T-helper 17 cell (primary cell): ENCODE measurements at regions not wholly inside any gene's neighbourhood (a gene's known extent, or its start where the extent isn't known, plus 50 kb on each side); places are given as distances from the start of the nearest gene placed in this dataset.

Experiments used
- ATAC-seq: fragments of 150-1000 bp; cut with Tn5 transposase; 2 replicates; pipeline ENCODE4 v1.10.0; 2021; ENCODE audit warnings: mild to moderate bottlenecking, moderate library complexity
- DNase-seq, 3 donors: peaks; one replicate each; pipeline versions ENCODE4 v3.0.0 to v3.0.0-alpha.2; 2020 to 2021
- H3K9me3 ChIP-seq: one replicate; pipeline ENCODE4 v1.7.0; 2013; ENCODE audit warnings: low read length, mild to moderate bottlenecking; ENCODE audit not compliant: control insufficient read depth, poor library complexity, severe bottlenecking
- H3K27ac Mint-ChIP-seq: one replicate; pipeline ENCODE4 v1.8.0; 2022; ENCODE audit warnings: mild to moderate bottlenecking, moderate library complexity, mixed read lengths
- H3K27me3 Mint-ChIP-seq: one replicate; pipeline ENCODE4 v1.8.0; 2022; ENCODE audit warnings: mixed read lengths
- H3K36me3 Mint-ChIP-seq: one replicate; pipeline ENCODE4 v1.8.0; 2022; ENCODE audit warnings: low read depth, mixed read lengths
- H3K4me1 Mint-ChIP-seq: one replicate; pipeline ENCODE4 v1.8.0; 2022; ENCODE audit warnings: mild to moderate bottlenecking, mixed read lengths
- H3K4me3 Mint-ChIP-seq: one replicate; pipeline ENCODE4 v1.8.0; 2022; ENCODE audit warnings: mild to moderate bottlenecking, moderate library complexity, mixed read lengths

DNA sequence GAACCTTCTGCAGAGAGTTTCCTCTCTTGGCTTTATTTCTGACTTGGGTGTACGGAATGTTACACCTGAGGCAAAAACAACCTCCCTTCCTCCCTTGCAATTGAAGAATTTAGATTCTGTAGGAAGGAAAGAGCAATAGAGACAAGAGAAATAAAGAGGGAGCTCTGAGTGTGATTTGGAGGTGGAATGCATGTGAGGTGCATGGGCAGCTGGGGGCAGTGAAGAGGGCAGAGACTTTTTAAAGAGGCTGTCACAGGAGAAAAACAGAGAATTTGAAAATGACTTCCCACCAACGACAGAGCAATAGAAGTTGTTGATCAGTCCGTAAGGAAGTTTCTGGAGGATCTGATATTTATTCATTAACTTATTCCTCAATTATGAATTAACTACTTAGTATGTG lies 172.0 kb upstream of the B3GALT2 start:
- Mint-ChIP-seq H3K27ac (no peak overlapping the region), H3K4me3 (no peak overlapping the region), H3K4me1 (peaks cover 5% of the 10 kb centered on the region), H3K27me3 (no peaks in the 10 kb centered on the region), H3K36me3 (peaks cover 2% of the 10 kb centered on the region)
- no peaks in the 10 kb centered on the region for H3K9me3 ChIP-seq
- DNase-seq (no peak), ATAC-seq (no peak)

DNA sequence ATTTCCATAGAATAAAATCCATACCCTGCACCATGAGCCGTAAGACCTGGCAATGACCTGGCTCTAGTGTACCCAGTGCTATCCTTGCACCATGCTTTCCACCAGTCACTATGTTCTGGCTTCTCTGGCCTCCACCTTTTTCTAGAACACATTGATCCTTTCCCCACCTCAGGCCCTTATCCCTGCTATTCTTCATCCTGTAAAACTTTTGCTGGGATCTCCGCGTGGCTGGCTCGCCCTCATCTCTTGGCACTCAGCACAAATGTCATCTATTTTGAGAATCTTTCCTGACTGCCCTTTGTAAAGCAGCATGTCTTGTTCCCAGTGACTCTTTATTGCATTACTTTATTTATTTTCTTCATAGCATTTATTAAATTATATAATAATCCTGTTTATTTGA lies 169.8 kb upstream of the B3GALT2 start:
- DNase-seq, result no peak
- Mint-ChIP-seq H3K4me3 (no peak overlapping the region), H3K36me3 (peaks cover 3% of the 10 kb centered on the region), H3K4me1 (peaks cover 5% of the 10 kb centered on the region), H3K27me3 (no peaks in the 10 kb centered on the region), H3K27ac (no peak overlapping the region)
- no peaks in the 10 kb centered on the region for H3K9me3 ChIP-seq
- ATAC-seq, result no peak

DNA sequence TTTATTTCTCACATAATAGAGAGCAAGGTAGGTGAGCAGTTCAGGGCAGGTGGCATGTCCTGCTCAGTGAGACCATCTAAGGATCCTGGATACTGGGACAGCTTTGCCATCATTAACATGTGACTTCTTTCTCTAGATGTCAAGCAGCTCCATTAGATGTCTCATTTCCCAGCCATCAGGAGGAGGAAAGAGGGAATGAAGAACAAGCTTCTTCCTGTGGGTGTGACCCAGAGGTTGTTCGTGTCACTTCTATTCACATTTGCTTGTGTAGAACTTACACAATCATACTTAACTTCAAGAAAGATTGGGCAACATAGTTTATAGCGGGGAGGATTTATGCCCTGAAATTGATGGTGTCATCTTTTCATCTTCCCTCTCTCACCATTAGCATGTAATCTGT lies 169.2 kb upstream of the B3GALT2 start:
- ATAC-seq (no peak), DNase-seq (no peak)
- H3K36me3 Mint-ChIP-seq, result peaks cover 3% of the 10 kb centered on the region
- peaks cover 5% of the 10 kb centered on the region for H3K4me1 Mint-ChIP-seq
- H3K27ac Mint-ChIP-seq, result no peak overlapping the region
- no peak overlapping the region for H3K4me3 Mint-ChIP-seq
- no peaks in the 10 kb centered on the region for H3K9me3 ChIP-seq
- H3K27me3 Mint-ChIP-seq, result no peaks in the 10 kb centered on the region

DNA sequence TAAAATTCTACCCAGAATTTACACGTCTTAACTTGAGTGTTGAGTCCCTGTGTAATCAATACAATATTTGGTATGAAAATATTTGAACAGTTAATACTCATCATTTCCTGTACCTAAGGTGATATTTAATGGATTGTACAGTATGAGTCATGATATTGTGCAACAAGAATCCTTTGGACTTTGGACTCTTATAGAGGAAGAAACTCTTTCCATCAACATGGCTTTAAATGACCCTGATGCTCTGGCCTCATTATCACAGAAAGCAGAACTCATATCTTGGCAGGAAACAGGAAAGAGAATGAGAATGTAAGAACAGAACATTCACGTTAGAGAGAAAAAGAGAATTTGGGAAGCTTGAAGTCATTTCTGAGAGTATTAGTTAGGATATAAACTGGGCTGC lies 168.8 kb upstream of the B3GALT2 start:
- peaks cover 3% of the 10 kb centered on the region for H3K36me3 Mint-ChIP-seq
- H3K4me1 Mint-ChIP-seq, result peaks cover 5% of the 10 kb centered on the region
- H3K27ac Mint-ChIP-seq, result no peak overlapping the region
- H3K9me3 ChIP-seq, result no peaks in the 10 kb centered on the region
- H3K27me3 Mint-ChIP-seq, result no peaks in the 10 kb centered on the region
- no peak overlapping the region for H3K4me3 Mint-ChIP-seq
- no peak for DNase-seq
- no peak for ATAC-seq

DNA sequence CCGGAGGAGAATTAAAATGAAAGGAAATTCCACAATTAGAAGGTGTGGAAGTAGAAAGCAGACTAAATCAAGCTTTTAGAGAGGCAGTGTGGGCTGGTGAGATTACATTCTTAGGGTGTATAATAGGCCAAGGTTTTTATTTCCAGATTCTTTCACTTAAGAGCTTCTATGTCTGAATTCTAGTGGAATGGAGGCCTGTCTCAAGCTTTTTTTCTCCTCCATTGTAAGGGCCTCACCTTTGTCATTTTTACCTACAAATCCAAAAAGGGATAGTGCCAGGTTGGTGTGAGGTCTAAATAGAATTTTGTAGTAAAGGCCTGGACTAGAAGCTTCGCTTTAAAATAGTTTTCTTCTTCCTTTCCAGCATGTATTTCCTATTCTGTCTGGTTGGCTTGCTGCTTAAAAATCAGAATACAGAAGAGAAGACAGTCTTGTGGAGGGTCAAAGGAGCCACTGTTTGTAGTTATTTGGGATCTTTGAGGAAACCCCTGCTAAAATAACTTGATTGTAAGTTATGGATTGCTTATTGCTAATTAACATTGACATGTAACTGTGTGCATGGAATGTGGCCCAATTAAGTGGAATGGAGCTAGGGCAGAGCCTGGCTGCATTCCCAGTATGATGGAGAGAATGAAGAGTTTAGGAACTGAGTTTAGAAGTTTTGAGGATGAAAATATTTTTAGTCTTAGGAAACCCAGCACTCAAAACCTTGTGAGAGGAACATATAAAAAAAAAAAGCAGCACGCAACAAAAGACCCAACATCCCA lies 162.5 kb upstream of the B3GALT2 start:
- H3K4me1 Mint-ChIP-seq, result no peaks in the 10 kb centered on the region
- DNase-seq (no peak), ATAC-seq (no peak)
- no peak overlapping the region for H3K27ac Mint-ChIP-seq
- H3K4me3 Mint-ChIP-seq, result no peak overlapping the region
- no peaks in the 10 kb centered on the region for H3K9me3 ChIP-seq
- no peaks in the 10 kb centered on the region for H3K27me3 Mint-ChIP-seq
- H3K36me3 Mint-ChIP-seq, result peaks cover 5% of the 10 kb centered on the region

DNA sequence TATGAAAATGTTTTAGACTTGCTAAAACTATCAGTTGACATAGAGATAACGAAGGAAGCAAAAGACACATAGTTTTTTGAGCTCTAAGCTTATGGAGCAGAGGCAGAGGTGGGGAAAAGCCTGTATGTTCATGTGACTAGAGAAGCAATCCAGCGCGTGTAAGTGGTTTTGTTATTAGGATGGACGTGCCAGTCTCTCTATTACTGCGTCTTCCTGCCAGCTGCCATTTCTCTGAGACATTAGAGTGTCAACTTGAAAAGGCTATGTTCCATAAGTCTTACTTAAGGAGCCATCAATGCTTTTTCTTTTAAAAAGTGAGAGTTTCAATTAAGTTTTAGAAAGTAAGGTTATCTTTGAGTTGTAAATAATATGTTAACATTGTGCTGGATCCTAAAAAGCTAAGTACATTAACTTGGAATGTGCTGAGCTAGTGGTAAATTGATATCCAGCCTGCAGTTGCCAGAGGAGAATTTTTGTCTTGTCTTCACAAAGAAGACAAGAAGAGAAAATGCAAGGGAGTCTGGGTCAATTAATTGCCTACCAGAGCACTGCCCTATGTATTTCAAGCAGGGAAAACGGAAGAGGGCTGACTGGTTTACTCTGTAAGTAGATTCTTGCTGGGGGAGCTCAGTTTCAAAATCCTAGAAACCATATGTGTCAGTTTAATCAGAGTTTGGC lies 161.8 kb upstream of the B3GALT2 start:
- no peaks in the 10 kb centered on the region for H3K4me1 Mint-ChIP-seq

DNA sequence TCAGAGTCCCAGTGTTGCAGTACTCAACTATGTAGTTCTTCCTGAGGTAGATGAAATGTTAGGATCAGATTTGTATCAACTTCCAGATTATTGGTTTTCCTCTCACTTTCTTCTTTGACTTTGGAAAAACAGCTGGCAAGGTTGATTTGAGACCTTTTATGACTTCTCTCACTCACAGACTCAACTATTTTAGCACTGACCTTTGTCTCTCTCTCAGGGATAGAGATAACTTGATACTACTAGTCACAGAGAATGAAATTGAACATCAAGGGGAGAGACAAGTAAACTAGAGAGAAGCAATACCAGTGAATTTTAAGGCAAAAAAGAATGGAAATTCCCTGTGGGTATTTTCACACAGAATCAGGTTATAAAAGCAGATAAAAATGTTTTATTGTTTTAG lies 159.7 kb upstream of the B3GALT2 start:
- no peaks in the 10 kb centered on the region for H3K27me3 Mint-ChIP-seq
- H3K9me3 ChIP-seq, result no peaks in the 10 kb centered on the region
- no peak for DNase-seq
- no peaks in the 10 kb centered on the region for H3K4me1 Mint-ChIP-seq
- H3K36me3 Mint-ChIP-seq, result peaks cover 2% of the 10 kb centered on the region
- no peak for ATAC-seq
- H3K27ac Mint-ChIP-seq, result no peak overlapping the region
- H3K4me3 Mint-ChIP-seq, result no peak overlapping the region

More for the DNA sequence above, 161.8 kb upstream of the B3GALT2 start:
- H3K9me3 ChIP-seq, result no peaks in the 10 kb centered on the region
- H3K27me3 Mint-ChIP-seq, result no peaks in the 10 kb centered on the region
- H3K27ac Mint-ChIP-seq, result no peak overlapping the region
- ATAC-seq (no peak), DNase-seq (no peak)
- peaks cover 2% of the 10 kb centered on the region for H3K36me3 Mint-ChIP-seq
- no peak overlapping the region for H3K4me3 Mint-ChIP-seq

DNA sequence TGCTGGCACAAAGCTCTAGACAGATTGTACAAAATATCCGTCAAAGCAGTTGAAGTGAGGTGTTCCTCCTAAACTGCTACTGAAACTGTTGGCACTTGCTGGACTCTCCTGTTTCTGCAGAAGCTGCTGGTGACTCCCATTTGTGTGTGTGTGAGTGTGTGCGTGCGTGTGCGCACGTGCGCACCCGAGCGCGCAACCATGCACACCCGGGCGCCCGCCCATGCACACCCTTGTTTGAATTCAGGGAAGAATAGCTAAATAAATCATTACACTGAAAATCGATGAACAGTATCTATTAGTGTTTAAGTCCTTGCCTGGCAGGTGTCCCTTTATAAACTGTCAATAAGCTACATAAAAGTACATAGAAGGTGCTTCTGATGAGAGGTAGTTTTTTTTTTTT lies 156.4 kb upstream of the B3GALT2 start:
- no peak overlapping the region for H3K4me3 Mint-ChIP-seq
- H3K36me3 Mint-ChIP-seq, result peaks cover 2% of the 10 kb centered on the region
- DNase-seq (no peak), ATAC-seq (no peak)
- H3K4me1 Mint-ChIP-seq, result no peaks in the 10 kb centered on the region
- no peaks in the 10 kb centered on the region for H3K9me3 ChIP-seq
- no peak overlapping the region for H3K27ac Mint-ChIP-seq
- H3K27me3 Mint-ChIP-seq, result no peaks in the 10 kb centered on the region

DNA sequence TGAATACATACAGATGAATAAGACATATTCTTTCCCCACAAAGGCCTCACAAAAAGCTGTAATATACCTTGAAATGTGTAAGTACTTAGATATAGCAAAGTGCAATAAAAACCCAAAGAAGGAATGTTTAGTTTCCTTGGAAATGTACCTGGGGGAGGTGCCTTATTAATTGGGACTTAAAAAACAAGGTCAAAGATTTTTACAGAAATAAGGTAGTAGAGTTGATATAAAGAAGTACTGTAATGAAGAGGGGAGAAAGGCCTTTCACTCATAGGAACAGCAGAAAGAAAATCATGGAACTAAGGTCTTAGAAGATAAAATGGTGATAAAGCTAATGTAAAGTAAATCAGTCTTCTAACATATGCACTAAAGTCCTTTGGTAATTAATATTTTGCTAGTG lies 153.9 kb upstream of the B3GALT2 start:
- no peak overlapping the region for H3K27ac Mint-ChIP-seq
- H3K9me3 ChIP-seq, result no peaks in the 10 kb centered on the region
- H3K4me1 Mint-ChIP-seq, result no peaks in the 10 kb centered on the region
- H3K4me3 Mint-ChIP-seq, result no peak overlapping the region
- ATAC-seq (no peak), DNase-seq (no peak)
- H3K27me3 Mint-ChIP-seq, result no peaks in the 10 kb centered on the region
- no peaks in the 10 kb centered on the region for H3K36me3 Mint-ChIP-seq

DNA sequence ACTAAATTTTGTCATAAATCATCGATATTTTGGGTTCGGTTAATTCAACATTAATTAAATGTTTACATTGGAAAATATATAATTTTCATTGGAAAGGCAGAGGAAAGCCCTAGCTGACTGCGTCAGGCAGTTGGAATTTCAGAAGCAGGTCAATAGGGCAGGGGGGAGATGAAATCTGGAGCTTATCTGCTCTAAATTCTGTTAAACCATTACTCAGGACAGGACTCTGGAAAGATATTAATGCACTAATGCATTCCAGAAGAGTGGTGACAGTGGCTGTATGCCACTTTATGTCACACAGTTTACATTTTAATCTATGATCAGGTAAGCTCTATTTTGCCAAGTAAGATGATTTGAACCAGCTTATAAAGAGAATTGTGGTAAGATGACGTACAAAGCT lies 153.0 kb upstream of the B3GALT2 start:
- no peak overlapping the region for H3K4me3 Mint-ChIP-seq
- H3K36me3 Mint-ChIP-seq, result no peaks in the 10 kb centered on the region
- DNase-seq (no peak), ATAC-seq (no peak)
- H3K4me1 Mint-ChIP-seq, result no peaks in the 10 kb centered on the region
- H3K27ac Mint-ChIP-seq, result no peak overlapping the region
- H3K9me3 ChIP-seq, result no peaks in the 10 kb centered on the region
- no peaks in the 10 kb centered on the region for H3K27me3 Mint-ChIP-seq

DNA sequence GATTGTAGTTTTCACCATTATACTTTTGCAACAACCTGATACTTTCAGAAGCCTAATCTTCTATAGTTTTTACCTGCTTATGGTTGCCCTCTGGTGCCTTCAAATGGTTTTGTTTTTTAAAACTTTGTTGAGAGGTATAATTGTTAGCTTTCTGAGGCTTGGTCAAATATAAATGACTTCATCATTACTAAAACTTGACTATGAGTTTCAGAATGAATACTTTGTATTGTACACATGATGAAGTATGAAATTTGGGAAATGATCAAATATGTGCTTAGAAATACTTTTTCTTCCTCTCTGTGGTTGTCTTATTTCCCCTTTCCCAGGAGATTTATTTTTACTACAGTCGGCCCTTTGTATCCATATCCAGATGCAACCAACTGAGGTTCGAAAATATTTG lies 151.8 kb upstream of the B3GALT2 start:
- no peak for DNase-seq

DNA sequence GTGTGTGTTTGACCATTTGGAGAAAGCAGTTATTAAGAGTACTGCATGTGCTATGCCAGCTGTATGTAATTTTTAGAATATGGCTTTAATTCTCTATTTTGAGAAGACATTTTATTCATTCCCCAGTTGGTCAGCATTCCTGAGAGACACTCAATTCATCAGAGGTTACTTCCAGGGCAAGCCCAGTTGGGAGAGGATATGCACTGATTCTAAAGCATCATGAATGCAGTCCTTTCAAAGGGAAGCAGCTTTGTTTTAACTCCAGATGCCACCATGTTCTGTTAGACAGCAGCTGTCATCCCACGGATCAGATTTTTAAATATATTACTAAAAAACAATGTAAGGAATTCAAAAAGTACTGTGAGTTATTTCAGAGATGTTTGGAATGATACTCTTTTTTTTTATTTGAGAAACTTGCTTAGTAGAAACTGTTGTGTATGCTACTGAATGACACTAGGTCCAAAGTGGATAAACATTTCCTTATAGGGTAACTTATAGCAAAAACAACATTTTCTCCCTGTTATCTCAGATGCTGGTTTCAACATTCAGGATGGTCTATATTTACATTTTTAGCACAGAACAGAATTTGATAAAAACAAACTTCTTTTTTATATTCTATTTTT lies 149.5 kb upstream of the B3GALT2 start:
- H3K4me1 Mint-ChIP-seq, result no peaks in the 10 kb centered on the region
- ATAC-seq (no peak), DNase-seq (no peak)
- no peak overlapping the region for H3K4me3 Mint-ChIP-seq
- H3K27ac Mint-ChIP-seq, result no peak overlapping the region
- no peaks in the 10 kb centered on the region for H3K9me3 ChIP-seq
- H3K36me3 Mint-ChIP-seq, result peaks cover 2% of the 10 kb centered on the region
- no peaks in the 10 kb centered on the region for H3K27me3 Mint-ChIP-seq

More for the DNA sequence above, 151.8 kb upstream of the B3GALT2 start:
- no peaks in the 10 kb centered on the region for H3K27me3 Mint-ChIP-seq
- peaks cover under 1% of the 10 kb centered on the region for H3K36me3 Mint-ChIP-seq
- ATAC-seq, result no peak
- H3K9me3 ChIP-seq, result no peaks in the 10 kb centered on the region
- H3K4me3 Mint-ChIP-seq, result no peak overlapping the region
- no peaks in the 10 kb centered on the region for H3K4me1 Mint-ChIP-seq
- H3K27ac Mint-ChIP-seq, result no peak overlapping the region

DNA sequence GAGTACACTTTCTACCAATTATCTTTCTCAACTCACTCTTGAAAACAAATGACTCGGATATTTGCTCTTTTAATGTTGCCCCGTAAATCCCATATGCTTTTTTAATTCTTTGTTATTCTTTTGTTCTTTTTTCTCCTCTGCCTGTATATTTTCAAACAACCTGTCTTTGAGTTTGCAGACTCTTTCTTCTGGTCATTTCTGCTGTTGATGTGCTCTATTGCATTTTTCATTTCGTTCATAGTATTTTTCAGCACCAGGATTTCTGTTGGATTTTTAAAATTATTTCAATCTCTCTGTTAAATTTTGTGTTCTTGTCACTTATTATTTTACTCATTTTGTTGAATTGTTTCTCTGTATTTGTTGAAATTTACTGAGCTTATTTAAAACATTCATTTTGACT lies 146.8 kb upstream of the B3GALT2 start:
- no peak for ATAC-seq
- H3K27ac Mint-ChIP-seq, result no peak overlapping the region
- peaks cover 9% of the 10 kb centered on the region for H3K36me3 Mint-ChIP-seq
- no peaks in the 10 kb centered on the region for H3K4me1 Mint-ChIP-seq
- DNase-seq, result no peak
- H3K27me3 Mint-ChIP-seq, result no peaks in the 10 kb centered on the region
- no peak overlapping the region for H3K4me3 Mint-ChIP-seq
- H3K9me3 ChIP-seq, result peaks cover 6% of the 10 kb centered on the region
